HG02852 (cell line): ENCODE measurements at regions not wholly inside any gene's neighbourhood (a gene's known extent, or its start where the extent isn't known, plus 50 kb on each side); places are given as distances from the start of the nearest gene placed in this dataset.
"Not testable (repeated sequence)": the region's sequence is repeated elsewhere in the genome, so short reads cannot be mapped to it uniquely, and the experiment has no call there.

Experiments used
- ATAC-seq: cut with Tn5 transposase; IDR thresholded peaks from one replicate; pipeline ENCODE4 v1.9.1; 2021; ENCODE audit warnings: mild to moderate bottlenecking, moderate library complexity; ENCODE audit not compliant: unreplicated experiment

DNA sequence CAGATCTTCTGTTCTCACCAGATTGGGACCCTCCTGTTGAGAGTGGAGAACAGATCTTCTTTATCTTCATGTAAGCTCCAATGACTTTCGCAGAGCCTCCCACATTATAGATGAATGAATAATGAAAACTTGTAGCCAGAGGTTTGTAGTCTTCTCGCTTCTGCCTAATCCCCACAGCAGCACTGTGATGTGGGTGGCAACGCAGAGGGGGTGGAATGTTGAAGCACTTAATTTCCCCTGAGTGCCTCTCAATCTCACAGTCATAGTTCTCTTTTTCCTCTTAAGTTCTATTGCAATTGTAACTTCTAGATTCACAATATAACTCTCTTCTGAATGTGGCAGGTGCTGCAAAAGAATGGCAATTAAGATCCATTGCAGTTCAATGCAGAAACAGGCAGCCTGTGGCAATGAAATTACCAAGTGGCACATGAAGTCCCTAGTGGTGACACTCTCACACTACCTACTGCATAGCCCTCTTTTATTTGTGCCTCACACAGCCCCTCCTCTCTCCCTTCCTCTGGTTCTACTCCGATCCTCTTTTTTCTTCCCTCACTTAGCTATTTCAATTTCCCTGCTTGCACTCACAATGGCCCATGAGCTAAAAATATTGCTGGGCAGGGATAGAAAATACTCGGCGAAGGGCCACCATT lies 281.9 kb downstream of the UBE3D start:
- peak; percentile 45 for ATAC-seq

DNA sequence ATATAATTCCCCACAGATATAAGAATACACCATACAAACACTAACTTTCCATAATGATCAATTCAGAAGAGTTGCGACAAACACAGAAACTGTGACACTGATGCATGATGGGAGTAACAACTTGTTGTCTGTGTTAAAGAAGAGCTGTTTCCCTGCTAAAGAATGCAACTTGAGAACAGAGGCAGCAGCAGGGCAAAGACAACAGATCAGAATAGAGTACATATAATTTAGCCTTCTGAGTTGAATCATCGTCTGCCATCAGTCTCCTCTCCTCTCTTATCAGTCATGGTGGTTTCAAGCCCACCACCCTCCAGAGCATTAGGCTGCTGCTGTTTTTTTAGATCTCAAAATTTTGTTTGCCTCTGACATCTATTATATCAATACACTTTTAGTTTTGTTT lies 280.4 kb downstream of the UBE3D start:
- ATAC-seq: no peak

DNA sequence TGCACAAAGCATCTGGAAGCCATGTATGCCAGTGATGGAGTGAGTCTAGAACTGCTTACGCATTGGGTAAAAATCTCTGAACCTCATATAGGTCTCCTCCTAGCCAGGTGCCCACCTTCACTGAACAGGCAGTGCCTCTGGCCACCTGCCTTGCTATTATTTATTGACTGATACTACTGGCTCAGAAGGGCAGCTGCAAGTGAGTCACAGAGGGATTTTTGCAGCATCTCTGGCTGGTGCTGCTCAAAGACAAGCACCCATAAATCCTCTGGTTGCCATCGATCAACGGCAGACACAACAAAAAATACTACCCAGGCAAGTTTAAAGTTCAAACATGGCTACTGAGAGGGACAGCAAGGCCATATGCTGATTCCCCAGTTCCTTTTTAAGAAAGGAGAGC lies 279.4 kb downstream of the UBE3D start:
- ATAC-seq: no peak

- no peak for ATAC-seq
These were observed 269.7 kb downstream of the UBE3D start for GRCh38 chr6:82795940-82796339.

DNA sequence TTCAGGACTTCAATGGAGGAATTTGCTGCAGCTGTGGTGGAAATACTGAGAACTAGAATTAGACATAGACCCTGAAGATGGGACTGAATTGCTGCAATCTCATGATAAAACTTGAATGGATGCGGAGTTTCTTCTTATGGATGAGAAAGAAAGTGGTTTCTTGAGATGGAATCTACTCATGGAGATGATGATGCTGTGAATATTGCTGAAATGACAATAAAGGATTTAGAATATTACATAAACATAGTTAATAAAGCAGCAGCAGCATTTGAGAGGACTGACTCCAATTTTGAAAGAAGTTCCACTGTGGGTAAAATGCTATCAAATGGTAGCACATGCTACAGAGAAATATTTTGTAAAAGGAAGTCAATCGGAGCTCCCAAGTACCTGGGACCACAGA lies 264.6 kb downstream of the UBE3D start:
- no peak for ATAC-seq

- not testable (repeated sequence) for ATAC-seq
These were observed 249.4 kb downstream of the UBE3D start for GRCh38 chr6:82816243-82816642.

- no peak for ATAC-seq
These were observed 246.9 kb downstream of the UBE3D start for GRCh38 chr6:82818727-82819126.

GRCh38 chr6:82823361-82823760 lies 242.3 kb downstream of the UBE3D start:
- no peak for ATAC-seq

DNA sequence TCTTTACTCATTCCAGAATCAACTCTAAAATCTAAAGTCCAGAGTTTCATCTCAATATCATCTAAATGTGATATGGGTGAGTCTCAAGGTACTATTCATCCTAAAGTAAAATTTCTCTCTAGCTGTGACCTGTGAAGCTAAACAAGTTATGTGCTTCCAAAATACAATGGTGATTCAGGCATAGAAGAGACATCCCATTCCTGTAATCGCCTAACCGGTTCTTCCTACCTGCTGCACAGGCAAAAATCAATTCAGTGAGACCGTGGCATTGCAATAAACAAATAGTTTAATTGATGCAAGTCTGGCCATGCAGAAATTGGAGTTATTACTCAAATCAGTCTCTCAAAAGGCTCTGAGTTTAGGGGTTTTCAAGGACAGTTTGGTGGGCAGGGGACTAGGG lies 232.8 kb downstream of the UBE3D start:
- no peak for ATAC-seq

DNA sequence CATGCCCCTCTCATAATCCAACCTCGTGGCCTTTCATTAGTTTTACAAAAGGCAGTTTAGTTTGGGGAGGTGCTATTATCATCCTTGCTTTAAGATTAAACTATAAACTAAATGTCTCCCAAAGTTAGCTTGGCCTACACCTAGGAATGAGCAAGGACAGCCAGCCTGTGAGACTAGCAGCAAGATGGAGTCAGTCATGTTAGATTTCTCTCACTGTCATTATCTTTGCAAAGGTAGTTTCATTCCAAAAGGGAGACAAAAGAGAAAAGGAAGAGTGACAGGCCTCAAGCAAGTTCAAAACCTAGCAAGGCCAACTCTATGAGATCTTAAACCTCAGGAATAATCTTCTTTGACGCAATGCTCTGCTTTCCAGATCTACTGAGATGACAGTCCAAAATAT lies 232.2 kb downstream of the UBE3D start:
- ATAC-seq: no peak

DNA sequence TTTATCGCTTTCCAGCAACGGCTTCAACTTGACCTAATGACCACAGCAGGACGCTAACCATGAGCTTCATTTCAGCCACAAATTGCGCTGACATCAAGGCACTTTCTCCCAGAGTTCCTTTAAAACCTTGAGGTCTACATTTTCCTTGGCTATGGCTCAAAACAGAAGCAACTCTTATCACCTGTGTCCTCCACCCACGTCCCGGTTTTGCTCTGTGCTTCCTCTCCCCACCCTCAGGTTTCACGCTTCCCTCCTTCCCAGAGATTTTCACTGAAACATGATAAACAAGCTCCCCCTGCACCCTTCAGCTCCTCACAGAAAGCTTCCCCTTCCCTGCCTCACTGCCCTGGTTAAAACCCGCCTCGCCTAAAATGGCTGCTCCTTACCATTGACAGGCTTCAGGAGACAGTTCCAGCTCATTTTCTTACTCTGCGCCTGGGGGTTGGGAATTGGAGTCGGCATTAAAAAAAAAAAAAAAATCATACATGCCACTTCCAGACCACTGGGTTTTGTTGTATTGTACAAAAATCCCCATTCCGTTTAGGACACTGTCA lies 229.5 kb downstream of the UBE3D start:
- ATAC-seq: no peak

DNA sequence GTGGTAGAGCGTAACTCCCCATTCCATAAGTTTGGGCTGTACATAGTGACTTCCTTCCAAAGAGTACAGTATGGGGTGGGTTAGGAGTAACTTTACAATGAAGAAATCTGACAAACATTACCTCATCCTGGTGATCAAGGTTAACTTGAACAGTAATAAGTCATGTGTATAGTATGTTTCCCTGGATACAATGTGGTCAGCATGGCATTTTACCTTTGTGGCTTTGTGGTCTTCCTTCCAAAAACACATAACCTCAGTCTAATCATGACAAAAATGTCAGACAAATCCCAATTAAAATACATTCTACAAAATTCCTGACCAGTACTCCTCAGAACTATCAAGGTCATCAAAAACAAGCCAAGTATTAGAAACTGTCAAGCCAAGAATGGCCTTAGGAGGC lies 225.1 kb downstream of the UBE3D start:
- ATAC-seq: no peak

DNA sequence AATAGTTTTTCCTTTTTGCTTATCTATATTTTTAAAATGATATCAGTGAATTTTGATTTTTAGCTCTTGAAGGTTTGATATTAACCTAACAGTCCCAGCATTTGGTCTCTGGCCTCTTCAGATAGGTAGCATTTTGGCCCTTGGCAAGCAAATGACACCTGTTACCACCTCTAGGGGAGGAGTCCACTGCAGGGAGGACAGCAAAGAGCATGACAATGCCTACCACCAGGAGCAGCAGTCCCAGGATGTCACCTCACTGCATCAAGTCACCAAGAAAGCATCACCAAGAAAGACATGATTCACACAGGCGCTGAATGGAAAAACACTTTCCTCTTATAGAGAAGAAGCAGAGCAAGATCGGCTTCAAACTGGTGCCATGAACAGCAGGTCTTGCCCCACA lies 224.3 kb downstream of the UBE3D start:
- ATAC-seq: no peak
